Subcutaneous abdominal adipose tissue (tissue), 5 donors: ENCODE measurements at regions not wholly inside any gene's neighbourhood (a gene's known extent, or its start where the extent isn't known, plus 50 kb on each side); places are given as distances from the start of the nearest gene placed in this dataset.

Source experiments
- H3K27ac ChIP-seq: one replicate; pipeline ENCODE4 v1.7.0; 2013; ENCODE audit warnings: low read depth, mild to moderate bottlenecking, inconsistent platforms, low read length, moderate library complexity
- H3K27me3 ChIP-seq, 5 donors: one replicate each; pipeline ENCODE4 v1.7.0; 2013; ENCODE audit warnings: low read length in 5 of 5, inconsistent platforms in 1 of 5; ENCODE audit not compliant: control insufficient read depth in 5 of 5, insufficient read depth in 4 of 5
- H3K36me3 ChIP-seq, 5 donors: one replicate each; pipeline ENCODE4 v1.7.0; 2013; ENCODE audit warnings: low read length in 5 of 5; ENCODE audit not compliant: control insufficient read depth in 5 of 5, insufficient read depth in 5 of 5
- H3K4me1 ChIP-seq, 5 donors: one replicate each; pipeline ENCODE4 v1.7.0; 2013; ENCODE audit warnings: low read length in 5 of 5, mild to moderate bottlenecking in 3 of 5, moderate library complexity in 1 of 5; ENCODE audit not compliant: control insufficient read depth in 5 of 5, insufficient read depth in 5 of 5
- H3K4me3 ChIP-seq, 5 donors: one replicate each; pipeline ENCODE4 v1.7.0; 2013; ENCODE audit warnings: low read length in 5 of 5, low read depth in 1 of 5
- H3K9ac ChIP-seq, 5 donors: one replicate each; pipeline ENCODE4 v1.7.0; 2013; ENCODE audit warnings: low read length in 5 of 5, mild to moderate bottlenecking in 4 of 5, moderate library complexity in 3 of 5
- H3K9me3 ChIP-seq, 5 donors: one replicate each; pipeline ENCODE4 v1.7.0; 2013; ENCODE audit warnings: low read length in 5 of 5; ENCODE audit not compliant: control insufficient read depth in 5 of 5
- donor health status: healthy.
- donor health status: healthy.
- donor health status: healthy.
- donor health status: healthy.
- donor health status: healthy.

- no peak overlapping the region for H3K9ac ChIP-seq
- no peaks in the 10 kb centered on the region for H3K9me3 ChIP-seq
- H3K27me3 ChIP-seq: no peaks in the 10 kb centered on the region
- H3K36me3 ChIP-seq: no peaks in the 10 kb centered on the region
- no peak overlapping the region for H3K4me3 ChIP-seq
- no peak overlapping the region for H3K27ac ChIP-seq
- H3K4me1 ChIP-seq: peaks cover 0 to 12% (median 4%) of the 10 kb centered on the region in 5 donors
Measured at GRCh38 chr4:165709973-165710526, 163.0 kb upstream of the TLL1 start.

- Histone ChIP-seq H3K36me3 (no peaks in the 10 kb centered on the region), H3K27ac (no peak overlapping the region), H3K4me1 (peaks cover 2 to 14% (median 8%) of the 10 kb centered on the region in 5 donors), H3K9ac (no peak overlapping the region), H3K4me3 (no peak overlapping the region), H3K27me3 (no peaks in the 10 kb centered on the region), H3K9me3 (no peaks in the 10 kb centered on the region)
Measured at GRCh38 chr4:165711436-165711835, 161.6 kb upstream of the TLL1 start.

GRCh38 chr4:165711912-165712311 lies 161.1 kb upstream of the TLL1 start:
- no peak overlapping the region for H3K4me3 ChIP-seq
- H3K36me3 ChIP-seq: no peaks in the 10 kb centered on the region
- no peaks in the 10 kb centered on the region for H3K9me3 ChIP-seq
- H3K4me1 ChIP-seq: peaks cover 2 to 15% (median 10%) of the 10 kb centered on the region in 5 donors
- no peak overlapping the region for H3K9ac ChIP-seq
- H3K27me3 ChIP-seq: no peaks in the 10 kb centered on the region
- no peak overlapping the region for H3K27ac ChIP-seq

DNA sequence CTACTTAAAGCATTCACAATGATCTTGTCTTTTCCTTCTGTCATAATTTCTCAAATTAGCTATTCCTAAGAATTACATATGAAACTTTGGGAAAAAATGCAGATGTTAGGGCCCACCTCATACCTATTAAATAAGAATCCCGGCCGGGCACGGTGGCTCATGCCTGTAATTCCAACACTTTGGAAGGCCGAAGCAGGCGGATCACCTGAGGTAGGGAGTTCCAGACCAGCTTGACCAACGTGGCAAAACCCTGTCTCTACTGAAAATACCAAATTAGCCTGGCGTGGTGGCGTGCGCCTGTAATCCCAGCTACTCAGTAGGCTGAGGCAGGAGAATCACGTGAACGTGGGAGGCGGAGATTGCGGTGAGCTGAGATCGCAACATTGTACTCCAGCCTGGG lies 158.4 kb upstream of the TLL1 start:
- Histone ChIP-seq H3K27ac (no peak overlapping the region), H3K27me3 (no peaks in the 10 kb centered on the region), H3K36me3 (no peaks in the 10 kb centered on the region), H3K9me3 (no peaks in the 10 kb centered on the region), H3K4me3 (no peak overlapping the region), H3K9ac (no peak overlapping the region), H3K4me1 (peaks cover 2 to 10% (median 5%) of the 10 kb centered on the region in 5 donors)

DNA sequence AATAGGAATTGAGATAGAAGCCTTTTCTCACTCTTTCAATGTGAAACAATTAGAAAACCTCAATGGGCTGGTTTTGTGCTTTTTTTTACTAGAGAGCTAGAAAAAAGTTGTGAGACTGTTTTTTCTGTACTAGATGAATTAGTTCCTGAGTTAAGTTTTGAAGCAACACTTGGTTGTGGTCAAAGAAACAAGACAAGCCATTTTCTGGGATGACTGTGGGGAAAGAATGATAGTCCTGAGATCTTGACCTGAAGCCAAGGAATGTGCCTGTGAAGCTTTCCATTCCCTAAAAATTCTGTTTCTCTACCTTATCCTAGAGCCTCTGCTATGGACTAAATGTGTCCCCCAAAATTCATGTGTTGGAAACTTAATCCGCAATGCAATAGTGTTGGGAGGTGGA lies 157.8 kb upstream of the TLL1 start:
- Histone ChIP-seq H3K4me3 (no peak overlapping the region), H3K27ac (no peak overlapping the region), H3K9ac (no peak overlapping the region), H3K27me3 (no peaks in the 10 kb centered on the region), H3K4me1 (peaks cover 2 to 6% (median 4%) of the 10 kb centered on the region in 5 donors), H3K9me3 (no peaks in the 10 kb centered on the region), H3K36me3 (no peaks in the 10 kb centered on the region)

DNA sequence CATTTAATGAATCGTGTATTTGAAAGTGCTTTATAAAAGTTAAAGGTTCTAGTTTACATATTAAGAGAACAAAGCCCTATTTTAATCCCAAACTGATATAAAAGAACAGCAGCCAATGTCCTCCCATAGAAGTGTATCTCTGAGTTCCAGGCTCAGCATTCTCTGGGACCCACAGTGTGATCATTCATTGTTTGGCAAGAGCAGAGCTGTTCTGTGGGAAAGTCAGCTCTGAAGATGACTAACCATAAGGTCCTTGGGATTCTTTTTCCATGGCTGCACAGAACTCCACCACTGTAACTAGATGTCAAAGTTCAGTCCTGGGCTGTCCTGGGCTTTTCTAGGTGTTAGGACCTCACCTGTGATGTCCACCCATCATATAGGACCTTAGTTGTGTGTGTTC lies 157.0 kb upstream of the TLL1 start:
- Histone ChIP-seq H3K4me1 (peaks cover 2 to 6% (median 4%) of the 10 kb centered on the region in 5 donors), H3K27me3 (no peaks in the 10 kb centered on the region), H3K36me3 (no peaks in the 10 kb centered on the region), H3K9ac (no peak overlapping the region), H3K27ac (no peak overlapping the region), H3K9me3 (no peaks in the 10 kb centered on the region), H3K4me3 (no peak overlapping the region)

- H3K27me3 ChIP-seq: no peaks in the 10 kb centered on the region
- no peak overlapping the region for H3K9ac ChIP-seq
- H3K9me3 ChIP-seq: no peaks in the 10 kb centered on the region
- H3K4me1 ChIP-seq: peaks cover 2 to 6% (median 4%) of the 10 kb centered on the region in 5 donors
- H3K27ac ChIP-seq: no peak overlapping the region
- no peak overlapping the region for H3K4me3 ChIP-seq
- no peaks in the 10 kb centered on the region for H3K36me3 ChIP-seq
Measured at GRCh38 chr4:165716472-165716871, 156.6 kb upstream of the TLL1 start.

DNA sequence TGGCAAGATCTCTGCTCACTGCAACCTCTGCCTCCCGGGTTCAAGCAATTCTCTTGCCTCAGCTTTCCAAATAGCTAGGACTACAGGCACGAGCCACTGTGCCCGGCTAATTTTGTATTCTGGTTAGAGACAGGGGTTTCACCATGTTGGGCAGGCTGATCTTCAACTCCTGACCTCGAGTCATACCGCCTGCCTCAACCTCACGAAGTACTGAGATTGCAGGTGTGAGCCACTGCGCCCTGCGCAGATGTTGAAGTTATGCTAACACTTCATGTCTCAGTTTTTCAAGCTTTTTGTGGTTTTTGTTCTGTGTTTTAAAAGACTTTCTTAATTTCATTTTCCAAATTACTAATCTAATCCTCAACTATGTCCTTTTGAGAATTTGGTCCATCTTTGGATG lies 154.4 kb upstream of the TLL1 start:
- Histone ChIP-seq H3K27ac (no peak overlapping the region), H3K27me3 (no peaks in the 10 kb centered on the region), H3K9me3 (no peaks in the 10 kb centered on the region), H3K9ac (no peak overlapping the region), H3K4me1 (peaks cover 2 to 12% (median 9%) of the 10 kb centered on the region in 5 donors), H3K36me3 (no peaks in the 10 kb centered on the region), H3K4me3 (no peak overlapping the region)

DNA sequence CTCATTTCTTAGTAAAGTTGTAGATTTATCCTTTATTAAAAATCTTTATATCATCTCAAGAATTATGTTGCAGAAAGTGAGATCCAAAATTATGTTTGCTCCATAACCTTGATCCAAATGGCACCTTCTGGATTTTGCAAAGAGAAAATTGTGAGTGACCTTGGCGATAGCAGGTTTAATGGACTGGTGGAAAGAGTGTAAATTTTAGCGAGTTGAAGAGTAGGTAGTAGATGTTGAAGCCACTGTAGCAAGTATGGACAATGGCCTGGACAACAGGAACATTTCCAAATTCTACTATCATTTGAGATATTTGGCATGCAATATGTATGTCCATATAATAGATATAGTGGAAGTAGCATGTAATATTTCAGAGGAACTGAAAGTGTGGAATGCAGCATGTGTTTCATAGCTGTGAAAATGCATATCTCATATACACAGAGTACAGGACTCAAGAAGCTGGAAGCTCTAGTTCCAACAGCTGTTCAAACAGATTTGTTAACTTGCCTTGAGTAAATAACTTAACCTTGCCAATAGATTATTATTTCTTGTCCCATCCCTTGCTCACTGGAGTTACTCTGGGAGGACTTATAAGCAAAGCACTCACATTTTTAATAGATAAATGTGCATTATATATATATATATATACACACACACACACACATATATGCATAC lies 152.5 kb upstream of the TLL1 start:
- H3K4me1 ChIP-seq: peaks cover 2 to 13% (median 9%) of the 10 kb centered on the region in 5 donors
- no peak overlapping the region for H3K4me3 ChIP-seq
- H3K36me3 ChIP-seq: no peaks in the 10 kb centered on the region
- no peak overlapping the region for H3K9ac ChIP-seq
- H3K27ac ChIP-seq: no peak overlapping the region
- no peaks in the 10 kb centered on the region for H3K27me3 ChIP-seq
- no peaks in the 10 kb centered on the region for H3K9me3 ChIP-seq

GRCh38 chr4:165721815-165722214 lies 151.2 kb upstream of the TLL1 start:
- Histone ChIP-seq H3K9me3 (peaks cover 0 to 2% (median 0%) of the 10 kb centered on the region in 5 donors), H3K4me3 (no peak overlapping the region), H3K9ac (no peak overlapping the region), H3K36me3 (no peaks in the 10 kb centered on the region), H3K27ac (no peak overlapping the region), H3K27me3 (no peaks in the 10 kb centered on the region), H3K4me1 (peaks cover 0 to 9% (median 4%) of the 10 kb centered on the region in 5 donors)
